WERI-Rb-1 (cell line): ENCODE measurements at regions not wholly inside any gene's neighbourhood (a gene's known extent, or its start where the extent isn't known, plus 50 kb on each side); places are given as distances from the start of the nearest gene placed in this dataset.

Source experiments
- DNase-seq: peaks from one replicate; pipeline ENCODE4 v3.0.0-alpha.2; 2020
- H3K27ac ChIP-seq: fragments of 250-450 bp; sonication (Bioruptor Pico); 2 replicates; pipeline ENCODE4 v1.5.1; 2020; ENCODE audit warnings: mild to moderate bottlenecking, moderate library complexity
- H3K27me3 ChIP-seq: fragments of 250-450 bp; sonication (Bioruptor Pico); 2 replicates; pipeline ENCODE4 v1.5.1; 2021; ENCODE audit warnings: mild to moderate bottlenecking, low read depth, moderate library complexity; ENCODE audit not compliant: insufficient read depth, severe bottlenecking
- H3K36me3 ChIP-seq: fragments of 250-450 bp; sonication (Bioruptor Pico); 2 replicates; pipeline ENCODE4 v1.5.1; 2020; ENCODE audit warnings: mild to moderate bottlenecking, moderate library complexity
- H3K4me3 ChIP-seq: 2 replicates; pipeline ENCODE4 v1.5.1; 2011; ENCODE audit warnings: low read depth, mild to moderate bottlenecking, control low read depth, low read length
- H3K9me3 ChIP-seq: fragments of 250-450 bp; sonication (Bioruptor Pico); 2 replicates; pipeline ENCODE4 v1.5.1; 2021; ENCODE audit warnings: mild to moderate bottlenecking, moderate library complexity; ENCODE audit not compliant: severe bottlenecking
- TF ChIP-seq, protein P1 (sequence below): IDR thresholded peaks from 2 replicates; pipeline ENCODE4 v1.5.1; 2011; ENCODE audit warnings: low read depth, mild to moderate bottlenecking, control low read depth, inconsistent platforms, low read length

DNA sequence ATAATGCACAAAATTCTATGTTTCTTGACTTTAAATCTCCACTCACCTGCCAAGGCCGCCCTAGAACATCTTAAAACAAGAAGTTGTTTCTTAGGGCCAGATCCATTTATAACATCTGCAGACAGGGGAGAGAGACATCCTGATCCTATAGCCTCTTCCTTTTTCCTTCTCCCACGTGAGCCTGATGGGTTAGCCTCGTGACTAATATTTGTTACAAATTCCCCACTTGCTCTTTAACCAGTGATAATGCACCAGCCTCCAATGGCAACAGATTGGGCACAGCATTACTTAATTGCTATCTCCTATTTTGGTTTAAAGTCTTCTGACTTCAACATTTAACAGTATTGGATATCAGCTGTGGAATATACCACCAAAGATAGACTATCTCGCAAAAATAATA, 196.5 kb downstream of the GADD45G start:
- TF ChIP-seq, protein P1, sequence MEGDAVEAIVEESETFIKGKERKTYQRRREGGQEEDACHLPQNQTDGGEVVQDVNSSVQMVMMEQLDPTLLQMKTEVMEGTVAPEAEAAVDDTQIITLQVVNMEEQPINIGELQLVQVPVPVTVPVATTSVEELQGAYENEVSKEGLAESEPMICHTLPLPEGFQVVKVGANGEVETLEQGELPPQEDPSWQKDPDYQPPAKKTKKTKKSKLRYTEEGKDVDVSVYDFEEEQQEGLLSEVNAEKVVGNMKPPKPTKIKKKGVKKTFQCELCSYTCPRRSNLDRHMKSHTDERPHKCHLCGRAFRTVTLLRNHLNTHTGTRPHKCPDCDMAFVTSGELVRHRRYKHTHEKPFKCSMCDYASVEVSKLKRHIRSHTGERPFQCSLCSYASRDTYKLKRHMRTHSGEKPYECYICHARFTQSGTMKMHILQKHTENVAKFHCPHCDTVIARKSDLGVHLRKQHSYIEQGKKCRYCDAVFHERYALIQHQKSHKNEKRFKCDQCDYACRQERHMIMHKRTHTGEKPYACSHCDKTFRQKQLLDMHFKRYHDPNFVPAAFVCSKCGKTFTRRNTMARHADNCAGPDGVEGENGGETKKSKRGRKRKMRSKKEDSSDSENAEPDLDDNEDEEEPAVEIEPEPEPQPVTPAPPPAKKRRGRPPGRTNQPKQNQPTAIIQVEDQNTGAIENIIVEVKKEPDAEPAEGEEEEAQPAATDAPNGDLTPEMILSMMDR, result no peak
- H3K27ac ChIP-seq, result no peak overlapping the region
- H3K36me3 ChIP-seq, result no peaks in the 10 kb centered on the region
- H3K27me3 ChIP-seq, result no peaks in the 10 kb centered on the region
- no peak for DNase-seq
- H3K4me3 ChIP-seq, result no peak overlapping the region
- no peaks in the 10 kb centered on the region for H3K9me3 ChIP-seq

DNA sequence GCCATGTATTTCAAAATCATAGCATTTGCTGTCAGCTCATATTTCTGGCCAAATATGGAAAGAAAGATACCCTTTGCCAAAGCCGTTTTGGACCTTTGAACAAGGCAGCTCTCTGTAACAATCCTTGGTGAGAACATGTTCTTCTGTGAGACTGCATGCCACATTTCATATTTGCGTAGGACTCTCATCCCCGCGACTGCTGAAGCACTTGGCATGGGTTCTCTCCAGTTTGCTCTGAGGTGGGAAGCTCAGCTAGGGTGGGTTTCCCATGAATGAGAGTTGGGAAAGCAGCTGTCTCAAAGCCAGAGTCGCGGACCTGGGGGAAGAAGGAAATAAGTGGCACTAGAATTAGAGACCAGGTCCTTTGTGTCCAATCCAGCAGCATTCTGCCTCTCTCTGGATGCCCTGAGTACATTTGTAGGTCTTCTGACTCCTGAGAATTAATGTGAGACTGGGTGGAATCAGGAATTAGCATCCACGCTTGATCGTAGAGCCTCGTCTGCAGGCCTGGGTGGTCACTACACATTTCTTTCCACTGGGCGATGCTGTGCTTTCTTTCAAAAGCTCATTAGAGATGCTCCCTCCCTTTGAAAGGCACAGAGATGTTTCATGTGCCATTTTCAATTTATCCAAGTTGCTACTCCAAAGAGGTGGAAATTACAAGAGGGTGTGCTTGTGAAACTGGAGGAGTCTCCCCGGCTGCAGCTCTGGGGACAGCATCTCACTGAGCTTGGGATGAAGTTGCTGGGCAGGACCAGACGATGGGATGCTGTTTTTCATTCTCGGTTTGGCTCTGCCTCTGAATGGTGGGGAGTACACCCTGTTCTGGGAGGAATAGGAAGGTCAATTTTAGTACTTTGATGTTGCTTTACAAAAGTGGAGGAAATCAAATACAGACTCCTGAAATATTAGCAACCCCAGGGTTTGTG, 197.2 kb downstream of the GADD45G start:
- DNase-seq, result no peak
- Histone ChIP-seq H3K27ac (no peak overlapping the region), H3K27me3 (no peaks in the 10 kb centered on the region), H3K36me3 (no peaks in the 10 kb centered on the region), H3K4me3 (no peak overlapping the region), H3K9me3 (no peaks in the 10 kb centered on the region)
- TF ChIP-seq, protein P1, result no peak

DNA sequence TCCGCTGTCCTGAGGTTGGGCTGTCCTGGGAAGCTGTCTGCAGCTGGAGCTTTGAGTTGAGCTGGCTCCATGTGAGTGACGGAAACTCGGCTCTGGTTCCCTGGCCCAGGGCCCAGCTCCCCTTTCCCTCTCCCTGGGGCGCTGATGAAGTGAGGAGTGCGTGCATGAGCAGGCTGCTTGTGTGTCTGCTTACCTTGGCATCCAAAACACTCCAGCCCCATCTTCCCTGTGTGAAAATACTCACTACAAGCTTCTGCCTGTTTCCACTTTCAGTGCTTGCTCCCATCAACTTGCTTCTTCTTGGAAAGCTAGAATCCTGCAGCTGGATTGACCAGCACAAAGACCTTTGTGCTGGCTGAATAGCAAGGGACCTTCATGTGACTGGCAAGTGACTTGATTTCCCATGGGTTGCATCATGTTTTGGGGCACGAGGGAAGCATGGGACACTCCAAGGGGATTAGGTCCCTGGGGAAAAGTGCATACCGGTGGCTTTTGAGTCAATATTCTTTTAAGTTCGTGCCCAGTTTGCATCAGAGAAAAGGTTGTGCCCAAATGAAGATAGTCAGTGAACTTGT, 198.1 kb downstream of the GADD45G start:
- H3K4me3 ChIP-seq, result no peak overlapping the region
- H3K27ac ChIP-seq, result no peak overlapping the region
- no peaks in the 10 kb centered on the region for H3K36me3 ChIP-seq
- no peak for DNase-seq
- H3K9me3 ChIP-seq, result no peaks in the 10 kb centered on the region
- TF ChIP-seq, protein P1, result no peak
- no peaks in the 10 kb centered on the region for H3K27me3 ChIP-seq

- no peaks in the 10 kb centered on the region for H3K36me3 ChIP-seq
- TF ChIP-seq, protein P1, result no peak
- H3K27ac ChIP-seq, result no peak overlapping the region
- no peaks in the 10 kb centered on the region for H3K27me3 ChIP-seq
- no peaks in the 10 kb centered on the region for H3K9me3 ChIP-seq
- H3K4me3 ChIP-seq, result no peak overlapping the region
- no peak for DNase-seq
These were observed 198.6 kb downstream of the GADD45G start for GRCh38 chr9:89803403-89803802.

DNA sequence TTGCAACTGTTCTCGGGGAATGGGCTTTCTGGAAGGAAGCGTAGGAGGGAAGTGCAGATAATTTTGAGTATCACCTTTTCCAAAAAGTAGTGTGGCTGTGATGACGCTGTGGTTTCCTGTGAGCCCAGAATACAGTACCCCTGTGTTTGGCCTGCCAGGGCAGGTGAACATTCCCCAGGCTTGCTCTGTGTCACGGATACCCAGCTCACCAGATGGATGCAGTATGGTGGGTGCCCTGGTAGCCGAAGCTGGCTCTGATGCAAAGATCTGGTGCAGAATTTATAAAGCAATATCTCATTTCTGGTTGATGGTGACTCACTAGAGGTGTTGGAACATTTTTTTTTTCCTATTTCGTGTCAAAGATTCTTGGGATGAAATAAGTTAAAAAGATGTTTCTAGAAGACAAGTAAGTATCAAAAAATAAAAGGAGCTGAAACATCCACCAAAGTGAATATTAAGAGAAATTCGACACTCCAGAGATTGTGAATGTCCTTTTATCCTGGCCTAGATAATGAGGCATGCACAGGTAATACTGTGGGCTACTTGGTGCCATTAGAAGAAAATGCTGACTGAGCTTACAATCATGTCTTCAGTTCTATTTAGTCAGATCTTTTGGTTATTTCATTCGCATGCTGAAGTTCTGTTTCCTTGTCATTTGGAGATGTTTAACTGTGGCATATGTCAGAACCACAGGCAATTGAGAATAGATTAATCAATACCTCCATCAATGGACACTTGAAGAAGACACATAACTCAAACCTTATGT, 200.1 kb downstream of the GADD45G start:
- Histone ChIP-seq H3K27ac (no peak overlapping the region), H3K4me3 (no peak overlapping the region), H3K27me3 (no peaks in the 10 kb centered on the region), H3K9me3 (no peaks in the 10 kb centered on the region), H3K36me3 (no peaks in the 10 kb centered on the region)
- no peak for DNase-seq
- TF ChIP-seq, protein P1, result no peak
